Glutamatergic neuron (in vitro differentiated cells): ENCODE measurements at regions not wholly inside any gene's neighbourhood (a gene's known extent, or its start where the extent isn't known, plus 50 kb on each side); places are given as distances from the start of the nearest gene placed in this dataset.

Source experiments
- DNase-seq: peaks from one replicate; pipeline ENCODE4 v3.0.0; 2022
- H3K27ac Mint-ChIP-seq: one replicate; pipeline ENCODE4 v1.8.0; 2020; ENCODE audit warnings: mild to moderate bottlenecking, mixed read lengths, inconsistent platforms; ENCODE audit not compliant: unreplicated experiment
- H3K27me3 Mint-ChIP-seq: one replicate; pipeline ENCODE4 v1.8.0; 2020; ENCODE audit warnings: mild to moderate bottlenecking, moderate library complexity, mixed read lengths, inconsistent platforms; ENCODE audit not compliant: unreplicated experiment
- H3K36me3 Mint-ChIP-seq: one replicate; pipeline ENCODE4 v1.8.0; 2020; ENCODE audit warnings: mild to moderate bottlenecking, mixed read lengths, inconsistent platforms; ENCODE audit not compliant: unreplicated experiment
- H3K4me1 Mint-ChIP-seq: one replicate; pipeline ENCODE4 v1.8.0; 2020; ENCODE audit warnings: mild to moderate bottlenecking, low read depth, mixed read lengths, inconsistent platforms; ENCODE audit not compliant: unreplicated experiment
- H3K4me3 Mint-ChIP-seq: one replicate; pipeline ENCODE4 v1.8.0; 2020; ENCODE audit warnings: mild to moderate bottlenecking, mixed read lengths, inconsistent platforms; ENCODE audit not compliant: unreplicated experiment
- H3K9me3 Mint-ChIP-seq: one replicate; pipeline ENCODE4 v1.8.0; 2020; ENCODE audit warnings: mild to moderate bottlenecking, moderate library complexity, mixed read lengths, inconsistent platforms; ENCODE audit not compliant: unreplicated experiment
- CTCF ChIP-seq: fragments of 200-600 bp; sonication (generic); IDR thresholded peaks from one replicate; pipeline ENCODE4 v1.5.0; 2021; ENCODE audit not compliant: partially characterized antibody, unreplicated experiment

GRCh38 chr4:160709026-160709425 is 1454.8 kb downstream of the FSTL5 start:
- no peak for DNase-seq
- Mint-ChIP-seq H3K4me3 (no peak overlapping the region), H3K9me3 (peaks cover under 1% of the 10 kb centered on the region), H3K4me1 (peaks cover 4% of the 10 kb centered on the region), H3K27me3 (no peaks in the 10 kb centered on the region), H3K36me3 (no peaks in the 10 kb centered on the region), H3K27ac (no peak overlapping the region)
- no peak for TF ChIP-seq CTCF

GRCh38 chr4:160709546-160709945 is 1454.3 kb downstream of the FSTL5 start:
- no peak for TF ChIP-seq CTCF
- no peak overlapping the region for H3K27ac Mint-ChIP-seq

GRCh38 chr4:160716551-160716950 is 1447.2 kb downstream of the FSTL5 start:
- H3K36me3 Mint-ChIP-seq = no peaks in the 10 kb centered on the region
- H3K4me1 Mint-ChIP-seq = peaks cover 2% of the 10 kb centered on the region
- H3K27me3 Mint-ChIP-seq = no peaks in the 10 kb centered on the region
- no peaks in the 10 kb centered on the region for H3K9me3 Mint-ChIP-seq
- H3K27ac Mint-ChIP-seq = no peak overlapping the region
- no peak for DNase-seq
- no peak for TF ChIP-seq CTCF
- H3K4me3 Mint-ChIP-seq = no peak overlapping the region

More at GRCh38 chr4:160709546-160709945, 1454.3 kb downstream of the FSTL5 start:
- Mint-ChIP-seq H3K4me3 (no peak overlapping the region), H3K4me1 (peaks cover 4% of the 10 kb centered on the region), H3K27me3 (no peaks in the 10 kb centered on the region), H3K9me3 (no peaks in the 10 kb centered on the region), H3K36me3 (no peaks in the 10 kb centered on the region)
- no peak for DNase-seq

GRCh38 chr4:160717848-160718247 is 1446.0 kb downstream of the FSTL5 start:
- no peak for TF ChIP-seq CTCF
- Mint-ChIP-seq H3K27me3 (no peaks in the 10 kb centered on the region), H3K36me3 (no peaks in the 10 kb centered on the region), H3K9me3 (no peaks in the 10 kb centered on the region), H3K4me3 (no peak overlapping the region), H3K4me1 (peaks cover 2% of the 10 kb centered on the region), H3K27ac (no peak overlapping the region)
- no peak for DNase-seq

- no peak for DNase-seq
Observed at GRCh38 chr4:160724063-160724462, 1439.7 kb downstream of the FSTL5 start.

More at GRCh38 chr4:160724063-160724462, 1439.7 kb downstream of the FSTL5 start:
- H3K4me3 Mint-ChIP-seq = no peak overlapping the region
- TF ChIP-seq CTCF = peak; percentile 41
- no peaks in the 10 kb centered on the region for H3K4me1 Mint-ChIP-seq
- no peaks in the 10 kb centered on the region for H3K36me3 Mint-ChIP-seq
- no peak overlapping the region for H3K27ac Mint-ChIP-seq
- no peaks in the 10 kb centered on the region for H3K9me3 Mint-ChIP-seq
- no peaks in the 10 kb centered on the region for H3K27me3 Mint-ChIP-seq
